ENCODE measurements at regions not wholly inside any gene's neighbourhood (a gene's known extent, or its start where the extent isn't known, plus 50 kb on each side); places are given as distances from the start of the nearest gene placed in this dataset.
"Not testable (repeated sequence)": the region's sequence is repeated elsewhere in the genome, so short reads cannot be mapped to it uniquely, and the experiment has no call there.

GRCh38 chr21:33998809-33999208 is 74.6 kb upstream of the MRPS6 start:
- no peak for DNase-seq (ENCODE audit: low read depth)
- in situ Hi-C loops (cut with HindIII; ENCODE audit: low pct_unique_long_range_greater_than_20kb, low sequenced_read_pairs): no loop called here

- in situ Hi-C loops (cut with HindIII; ENCODE audit: low pct_unique_long_range_greater_than_20kb, low sequenced_read_pairs): no loop called here
- no peak for DNase-seq (ENCODE audit: low read depth)
Observed at GRCh38 chr21:33998402-33998801, 75.0 kb upstream of the MRPS6 start.

GRCh38 chr21:33997436-33997835 is 75.9 kb upstream of the MRPS6 start:
- DNase-seq (ENCODE audit: low read depth): no peak
- in situ Hi-C loops (cut with HindIII; ENCODE audit: low pct_unique_long_range_greater_than_20kb, low sequenced_read_pairs): no loop called here

- no peak for DNase-seq (ENCODE audit: low read depth)
- in situ Hi-C loops (cut with HindIII; ENCODE audit: low pct_unique_long_range_greater_than_20kb, low sequenced_read_pairs): no loop called here
Observed at GRCh38 chr21:33994373-33994772, 78.8 kb upstream of the ATP5PO start.

- DNase-seq (ENCODE audit: low read depth): no peak
- in situ Hi-C loops (cut with HindIII; ENCODE audit: low pct_unique_long_range_greater_than_20kb, low sequenced_read_pairs): no loop called here
Observed at GRCh38 chr21:33993286-33994231, 78.0 kb upstream of the ATP5PO start.

GRCh38 chr21:33992412-33992811 is 76.8 kb upstream of the ATP5PO start:
- in situ Hi-C loops (cut with HindIII; ENCODE audit: low pct_unique_long_range_greater_than_20kb, low sequenced_read_pairs); DNase-seq (ENCODE audit: low read depth): not testable (repeated sequence)

GRCh38 chr21:33991133-33991532 is 75.5 kb upstream of the ATP5PO start:
- no peak for DNase-seq (ENCODE audit: low read depth)
- in situ Hi-C loops (cut with HindIII; ENCODE audit: low pct_unique_long_range_greater_than_20kb, low sequenced_read_pairs): no loop called here

- DNase-seq (ENCODE audit: low read depth): no peak
- in situ Hi-C loops (cut with HindIII; ENCODE audit: low pct_unique_long_range_greater_than_20kb, low sequenced_read_pairs): no loop called here
Observed at GRCh38 chr21:33989440-33989839, 73.8 kb upstream of the ATP5PO start.

- no peak for DNase-seq (ENCODE audit: low read depth)
- in situ Hi-C loops (cut with HindIII; ENCODE audit: low pct_unique_long_range_greater_than_20kb, low sequenced_read_pairs): no loop called here
Observed at GRCh38 chr21:33988237-33989017, 72.8 kb upstream of the ATP5PO start.

GRCh38 chr21:33987461-33987860 is 71.9 kb upstream of the ATP5PO start:
- no peak for DNase-seq (ENCODE audit: low read depth)
- in situ Hi-C loops (cut with HindIII; ENCODE audit: low pct_unique_long_range_greater_than_20kb, low sequenced_read_pairs): no loop called here

GRCh38 chr21:33985117-33986050 is 69.8 kb upstream of the ATP5PO start:
- in situ Hi-C loops (cut with HindIII; ENCODE audit: low pct_unique_long_range_greater_than_20kb, low sequenced_read_pairs): no loop called here

GRCh38 chr21:33984021-33984481 is 68.4 kb upstream of the ATP5PO start:
- in situ Hi-C loops (cut with HindIII; ENCODE audit: low pct_unique_long_range_greater_than_20kb, low sequenced_read_pairs): no loop called here
- no peak for DNase-seq (ENCODE audit: low read depth)

More at GRCh38 chr21:33985117-33986050, 69.8 kb upstream of the ATP5PO start:
- DNase-seq (ENCODE audit: low read depth): no peak

GRCh38 chr21:33981391-33982101 is 65.9 kb upstream of the ATP5PO start:
- DNase-seq (ENCODE audit: low read depth): no peak
- in situ Hi-C loops (cut with HindIII; ENCODE audit: low pct_unique_long_range_greater_than_20kb, low sequenced_read_pairs): no loop called here

GRCh38 chr21:33980276-33980916 is 64.8 kb upstream of the ATP5PO start:
- in situ Hi-C loops (cut with HindIII; ENCODE audit: low pct_unique_long_range_greater_than_20kb, low sequenced_read_pairs): no loop called here
- no peak for DNase-seq (ENCODE audit: low read depth)

- in situ Hi-C loops (cut with HindIII; ENCODE audit: low pct_unique_long_range_greater_than_20kb, low sequenced_read_pairs): no loop called here
- no peak for DNase-seq (ENCODE audit: low read depth)
Observed at GRCh38 chr21:33978585-33978984, 63.0 kb upstream of the ATP5PO start.

GRCh38 chr21:33977721-33978369 is 62.2 kb upstream of the ATP5PO start:
- DNase-seq (ENCODE audit: low read depth): no peak
- in situ Hi-C loops (cut with HindIII; ENCODE audit: low pct_unique_long_range_greater_than_20kb, low sequenced_read_pairs): no loop called here

Measured in Caki2 (cell line).